ENCODE measurements at regions not wholly inside any gene's neighbourhood (a gene's known extent, or its start where the extent isn't known, plus 50 kb on each side); places are given as distances from the start of the nearest gene placed in this dataset.

GRCh38 chr6:6512711-6513110, 75.8 kb upstream of the LY86 start:
- TF ChIP-seq, protein P1, sequence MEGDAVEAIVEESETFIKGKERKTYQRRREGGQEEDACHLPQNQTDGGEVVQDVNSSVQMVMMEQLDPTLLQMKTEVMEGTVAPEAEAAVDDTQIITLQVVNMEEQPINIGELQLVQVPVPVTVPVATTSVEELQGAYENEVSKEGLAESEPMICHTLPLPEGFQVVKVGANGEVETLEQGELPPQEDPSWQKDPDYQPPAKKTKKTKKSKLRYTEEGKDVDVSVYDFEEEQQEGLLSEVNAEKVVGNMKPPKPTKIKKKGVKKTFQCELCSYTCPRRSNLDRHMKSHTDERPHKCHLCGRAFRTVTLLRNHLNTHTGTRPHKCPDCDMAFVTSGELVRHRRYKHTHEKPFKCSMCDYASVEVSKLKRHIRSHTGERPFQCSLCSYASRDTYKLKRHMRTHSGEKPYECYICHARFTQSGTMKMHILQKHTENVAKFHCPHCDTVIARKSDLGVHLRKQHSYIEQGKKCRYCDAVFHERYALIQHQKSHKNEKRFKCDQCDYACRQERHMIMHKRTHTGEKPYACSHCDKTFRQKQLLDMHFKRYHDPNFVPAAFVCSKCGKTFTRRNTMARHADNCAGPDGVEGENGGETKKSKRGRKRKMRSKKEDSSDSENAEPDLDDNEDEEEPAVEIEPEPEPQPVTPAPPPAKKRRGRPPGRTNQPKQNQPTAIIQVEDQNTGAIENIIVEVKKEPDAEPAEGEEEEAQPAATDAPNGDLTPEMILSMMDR (IDR thresholded peaks at IDR 0.05), result no peak
- TF ChIP-seq POLR2AphosphoS5 (IDR thresholded peaks at IDR 0.05; ENCODE audit: low read depth, low read length) (no peak), SIN3A (IDR thresholded peaks at IDR 0.05; ENCODE audit: borderline replicate concordance, insufficient read depth, low read depth, low read length) (no peak), REST (IDR thresholded peaks at IDR 0.05; ENCODE audit: insufficient read depth in 1 of 2, low read depth in 2 of 2, low read length in 1 of 2) (no peak), TCF7L2 (IDR thresholded peaks at IDR 0.05; ENCODE audit: low read depth, low read length) (no peak)
